HFF-Myc (cell line): ENCODE measurements at regions not wholly inside any gene's neighbourhood (a gene's known extent, or its start where the extent isn't known, plus 50 kb on each side); places are given as distances from the start of the nearest gene placed in this dataset.

Experiments used
- DNase-seq: peaks from one replicate; pipeline ENCODE4 v3.0.0-alpha.2; 2011; ENCODE audit warnings: low read depth; ENCODE audit errors: extremely low read depth
- H3K4me3 ChIP-seq: replicated peaks from 2 replicates; pipeline ENCODE4 v1.5.1; 2011; ENCODE audit warnings: low read depth, mild to moderate bottlenecking, control low read depth, low read length
- CTCF ChIP-seq: IDR thresholded peaks from 2 replicates; pipeline ENCODE4 v1.5.1; 2012; ENCODE audit warnings: mild to moderate bottlenecking, low read depth, low read length, control low read depth; ENCODE audit errors: missing control alignments

- TF ChIP-seq CTCF: no peak
These were observed 816.4 kb downstream of the KCNT2 start for GRCh38 chr1:195791796-195792195.

GRCh38 chr1:195790514-195791168 lies 817.6 kb downstream of the KCNT2 start:
- H3K4me3 ChIP-seq: no peak overlapping the region
- no peak for TF ChIP-seq CTCF
- DNase-seq: no peak

More at GRCh38 chr1:195791796-195792195, 816.4 kb downstream of the KCNT2 start:
- DNase-seq: no peak
- H3K4me3 ChIP-seq: no peak overlapping the region

GRCh38 chr1:195789321-195789720 lies 818.9 kb downstream of the KCNT2 start:
- no peak for TF ChIP-seq CTCF
- H3K4me3 ChIP-seq: no peak overlapping the region
- no peak for DNase-seq

GRCh38 chr1:195788721-195789120 lies 819.5 kb downstream of the KCNT2 start:
- no peak for DNase-seq
- TF ChIP-seq CTCF: no peak
- H3K4me3 ChIP-seq: no peak overlapping the region

GRCh38 chr1:195785830-195786229 lies 822.4 kb downstream of the KCNT2 start:
- H3K4me3 ChIP-seq: no peak overlapping the region
- no peak for TF ChIP-seq CTCF
- no peak for DNase-seq

- DNase-seq: no peak
- TF ChIP-seq CTCF: no peak
- no peak overlapping the region for H3K4me3 ChIP-seq
These were observed 834.3 kb downstream of the KCNT2 start for GRCh38 chr1:195773931-195774330.

GRCh38 chr1:195769461-195769860 lies 838.8 kb downstream of the KCNT2 start:
- no peak overlapping the region for H3K4me3 ChIP-seq
- no peak for TF ChIP-seq CTCF
- DNase-seq: no peak
